B cell (primary cell): ENCODE measurements at regions not wholly inside any gene's neighbourhood (a gene's known extent, or its start where the extent isn't known, plus 50 kb on each side); places are given as distances from the start of the nearest gene placed in this dataset.

ENCODE experiments used
- ATAC-seq: fragments of 200-7000 bp; cut with Tn5 transposase; one replicate; pipeline ENCODE4 v1.10.0; 2021; ENCODE audit warnings: low read depth, mild to moderate bottlenecking, moderate number of reproducible peaks, moderate library complexity
- CTCF ChIA-PET: fragments of 350-600 bp; sonication (Branson Sonifier 250); formaldehyde crosslinking; loops from one replicate; lab custom pipeline; 2021; ENCODE audit warnings: antibody characterized with exemption, inconsistent platforms; lab: Charles Lee
- POLR2A ChIA-PET: fragments of 350-600 bp; sonication (Branson Sonifier 250); formaldehyde crosslinking; loops from one replicate; lab custom pipeline; 2021; ENCODE audit warnings: antibody characterized with exemption; lab: Charles Lee
- DNase-seq: peaks from one replicate; pipeline ENCODE4 v3.0.0; 2013
- H2AFZ ChIP-seq: 2 replicates; pipeline ENCODE4 v1.6.1; 2012; ENCODE audit warnings: mild to moderate bottlenecking, low read depth, low read length; ENCODE audit not compliant: insufficient read depth, poor library complexity, severe bottlenecking
- H3K27ac ChIP-seq, 2 donors: 1 replicate in 1 of 2; 2 replicates in 1 of 2; pipeline ENCODE4 v1.5.1; 2012 to 2013; ENCODE audit warnings: low read length in 2 of 2, mild to moderate bottlenecking in 2 of 2, moderate library complexity in 1 of 2
- H3K27me3 ChIP-seq, 4 experiments: fragments of 200-600 bp in 1 of 4; sonication (generic) in 1 of 4; replicated peaks in 1 of 4; 1 replicate in 2 of 4; 2 replicates in 2 of 4; pipeline versions ENCODE4 v1.6.1 to v1.7.0; 2013 to 2016; ENCODE audit warnings: low read length in 3 of 4, mild to moderate bottlenecking in 2 of 4, mixed read lengths in 1 of 4, moderate library complexity in 1 of 4; ENCODE audit not compliant: insufficient read depth in 4 of 4, control insufficient read depth in 3 of 4; ENCODE audit errors: control extremely low read depth in 1 of 4
- H3K36me3 ChIP-seq, 2 experiments: replicated peaks in 1 of 2; 1 replicate in 1 of 2; 2 replicates in 1 of 2; pipeline versions ENCODE4 v1.6.1 to v1.7.1; 2013; ENCODE audit warnings: low read length in 1 of 2; ENCODE audit not compliant: insufficient read depth in 2 of 2, control insufficient read depth in 1 of 2; ENCODE audit errors: control extremely low read depth in 1 of 2, extremely low read depth in 1 of 2
- H3K4me1 ChIP-seq, 2 donors: fragments of 200-600 bp in 1 of 2; sonication (generic) in 1 of 2; 1 replicate in 1 of 2; 2 replicates in 1 of 2; pipeline versions ENCODE4 v1.5.1 to v1.6.1; 2013 to 2017; ENCODE audit warnings: low read length in 2 of 2; ENCODE audit not compliant: control insufficient read depth in 2 of 2, insufficient read depth in 2 of 2
- H3K4me2 ChIP-seq: replicated peaks from 2 replicates; pipeline ENCODE3; 2012; ENCODE audit warnings: mild to moderate bottlenecking, low read depth, low read length; ENCODE audit not compliant: poor library complexity, severe bottlenecking
- H3K4me3 ChIP-seq, 5 experiments: fragments of 200-600 bp in 1 of 5; sonication (generic) in 1 of 5; 1 replicate in 3 of 5; 2 replicates in 2 of 5; pipeline versions ENCODE4 v1.5.1 to v1.7.0; 2011 to 2016; ENCODE audit warnings: low read length in 4 of 5, mild to moderate bottlenecking in 4 of 5, low read depth in 2 of 5, control low read depth in 1 of 5, moderate library complexity in 1 of 5; ENCODE audit not compliant: insufficient read depth in 1 of 5; ENCODE audit errors: control extremely low read depth in 1 of 5, extremely low read depth in 1 of 5
- H3K79me2 ChIP-seq: fragments of 200-600 bp; sonication (generic); one replicate; pipeline ENCODE4 v1.6.0; 2016; ENCODE audit warnings: low read length; ENCODE audit not compliant: control insufficient read depth, insufficient read depth
- H3K9ac ChIP-seq: fragments of 200-600 bp; sonication (generic); 2 replicates; pipeline ENCODE4 v1.6.1; 2017; ENCODE audit warnings: mild to moderate bottlenecking, low read length, moderate library complexity
- H3K9me3 ChIP-seq, 3 donors: one replicate each; pipeline versions ENCODE4 v1.6.1 to v1.7.1; 2013; ENCODE audit warnings: low read length in 2 of 3; ENCODE audit not compliant: control insufficient read depth in 2 of 3, insufficient read depth in 1 of 3; ENCODE audit errors: control extremely low read depth in 1 of 3
- H4K20me1 ChIP-seq: 2 replicates; pipeline ENCODE4 v1.6.0; 2012; ENCODE audit warnings: mild to moderate bottlenecking, low read length; ENCODE audit not compliant: insufficient read depth, control insufficient read depth, poor library complexity, severe bottlenecking
- H3K27ac Mint-ChIP-seq: one replicate; pipeline ENCODE4 v1.8.0; 2021; ENCODE audit warnings: mixed read lengths
- H3K27me3 Mint-ChIP-seq: one replicate; pipeline ENCODE4 v1.8.0; 2021; ENCODE audit warnings: mixed read lengths
- H3K4me1 Mint-ChIP-seq: one replicate; pipeline ENCODE4 v1.8.0; 2021; ENCODE audit warnings: mixed read lengths
- H3K4me3 Mint-ChIP-seq: one replicate; pipeline ENCODE4 v1.8.0; 2021; ENCODE audit warnings: mixed read lengths
- H3K9me3 Mint-ChIP-seq: one replicate; pipeline ENCODE4 v1.8.0; 2022; ENCODE audit warnings: mixed read lengths; ENCODE audit not compliant: insufficient read depth
- EZH2 ChIP-seq: IDR thresholded peaks from 2 replicates; pipeline ENCODE4 v1.6.1; 2012; ENCODE audit warnings: borderline replicate concordance, low read depth, mild to moderate bottlenecking, moderate library complexity, low read length; ENCODE audit not compliant: insufficient read depth, poor library complexity, severe bottlenecking
- WGBS: methylation state at CpG from one replicate; pipeline ENCODE4 v1.1.5; 2013; ENCODE audit warnings: missing lambda C conversion rate; ENCODE audit not compliant: insufficient coverage; 5-methylcytosine and 5-hydroxymethylcytosine counted together
- intact Hi-C: fragments of 100-400 bp; cut with micrococcal nuclease; formaldehyde crosslinking; loops from one replicate; pipeline ENCODE4 v1.10.0; 2022
- TF ChIP-seq, protein P1 (sequence below): fragments of 200-600 bp; IDR thresholded peaks from one replicate; pipeline ENCODE4 v1.8.0; 2022; ENCODE audit warnings: antibody characterized with exemption, mild to moderate bottlenecking

DNA sequence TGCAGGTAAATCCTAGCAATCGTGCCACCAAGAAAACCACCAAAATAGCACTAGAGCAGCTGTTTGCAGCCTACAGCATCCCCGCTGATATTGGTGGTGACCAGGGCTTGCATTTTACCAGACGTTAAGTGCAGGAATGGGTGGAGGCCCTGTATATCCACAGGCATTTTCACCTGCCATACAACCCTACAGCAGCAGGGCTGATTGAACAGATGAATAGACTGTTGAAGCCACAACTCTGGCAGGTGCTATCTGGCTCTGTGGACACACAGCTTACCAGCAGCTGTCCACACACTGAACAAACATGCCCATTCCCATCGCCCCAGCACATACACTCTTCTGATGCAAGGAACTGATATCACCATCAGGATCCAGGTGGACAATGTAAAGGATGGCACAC lies 154.5 kb upstream of the APC start:
- H3K27ac Mint-ChIP-seq, result no peak overlapping the region
- no peak for DNase-seq
- intact Hi-C loops, result no loop called here
- Histone ChIP-seq H3K79me2 (no peaks in the 10 kb centered on the region), H3K4me3 (no peak overlapping the region), H3K36me3 (no peaks in the 10 kb centered on the region), H3K9me3 (peaks cover 0 to 7% (median 0%) of the 10 kb centered on the region in 3 donors), H3K4me2 (no peak overlapping the region), H3K27me3 (peaks cover 0 to 8% (median 0%) of the 10 kb centered on the region in 4 experiments), H4K20me1 (no peaks in the 10 kb centered on the region), H3K27ac (no peak overlapping the region), H2AFZ (no peak overlapping the region), H3K9ac (no peak overlapping the region), H3K4me1 (peaks cover 7 to 9% of the 10 kb centered on the region in 2 donors)
- peaks cover 18% of the 10 kb centered on the region for H3K4me1 Mint-ChIP-seq
- H3K4me3 Mint-ChIP-seq, result no peak overlapping the region
- CTCF ChIA-PET, result interaction anchor here (0.6 kb wide), 1 partner anchor 290 kb away, joined by 3 read pairs; no protein-coding TSS in a partner anchor
- TF ChIP-seq, protein P1, sequence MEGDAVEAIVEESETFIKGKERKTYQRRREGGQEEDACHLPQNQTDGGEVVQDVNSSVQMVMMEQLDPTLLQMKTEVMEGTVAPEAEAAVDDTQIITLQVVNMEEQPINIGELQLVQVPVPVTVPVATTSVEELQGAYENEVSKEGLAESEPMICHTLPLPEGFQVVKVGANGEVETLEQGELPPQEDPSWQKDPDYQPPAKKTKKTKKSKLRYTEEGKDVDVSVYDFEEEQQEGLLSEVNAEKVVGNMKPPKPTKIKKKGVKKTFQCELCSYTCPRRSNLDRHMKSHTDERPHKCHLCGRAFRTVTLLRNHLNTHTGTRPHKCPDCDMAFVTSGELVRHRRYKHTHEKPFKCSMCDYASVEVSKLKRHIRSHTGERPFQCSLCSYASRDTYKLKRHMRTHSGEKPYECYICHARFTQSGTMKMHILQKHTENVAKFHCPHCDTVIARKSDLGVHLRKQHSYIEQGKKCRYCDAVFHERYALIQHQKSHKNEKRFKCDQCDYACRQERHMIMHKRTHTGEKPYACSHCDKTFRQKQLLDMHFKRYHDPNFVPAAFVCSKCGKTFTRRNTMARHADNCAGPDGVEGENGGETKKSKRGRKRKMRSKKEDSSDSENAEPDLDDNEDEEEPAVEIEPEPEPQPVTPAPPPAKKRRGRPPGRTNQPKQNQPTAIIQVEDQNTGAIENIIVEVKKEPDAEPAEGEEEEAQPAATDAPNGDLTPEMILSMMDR, result no peak
- WGBS, result 97% methylated on average over 3 of the region's 4 CpGs
- POLR2A ChIA-PET, result no interaction called here
- no peaks in the 10 kb centered on the region for H3K27me3 Mint-ChIP-seq
- no peak for ATAC-seq
- H3K9me3 Mint-ChIP-seq, result no peaks in the 10 kb centered on the region

DNA sequence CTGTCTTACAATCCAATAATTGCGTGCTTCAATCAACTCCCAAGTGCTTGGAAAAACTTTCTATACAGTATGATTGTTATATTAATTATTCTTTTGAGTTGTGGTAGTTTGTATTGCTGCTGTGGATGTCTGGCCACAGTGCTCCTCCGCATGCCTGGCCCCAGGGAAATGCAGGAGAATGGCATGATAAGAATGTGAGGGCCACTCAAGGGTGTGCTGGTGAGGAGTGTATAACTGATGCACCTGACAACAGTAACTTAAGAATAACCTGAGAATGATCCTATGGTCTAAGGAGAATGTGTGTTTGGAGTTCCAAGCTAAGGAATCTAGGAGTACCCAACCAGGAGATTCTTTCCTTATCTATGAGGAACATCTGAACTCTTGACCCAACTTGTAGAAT lies 152.9 kb upstream of the APC start:
- Mint-ChIP-seq H3K27me3 (no peaks in the 10 kb centered on the region), H3K27ac (no peak overlapping the region), H3K4me3 (no peak overlapping the region), H3K9me3 (no peaks in the 10 kb centered on the region), H3K4me1 (peaks cover 32% of the 10 kb centered on the region)
- Histone ChIP-seq H3K27me3 (peaks cover 0 to 8% (median 0%) of the 10 kb centered on the region in 4 experiments), H3K9ac (no peak overlapping the region), H2AFZ (no peak overlapping the region), H3K79me2 (no peaks in the 10 kb centered on the region), H3K9me3 (peaks cover 0 to 7% (median 0%) of the 10 kb centered on the region in 3 donors), H4K20me1 (no peaks in the 10 kb centered on the region), H3K4me3 (no peak overlapping the region), H3K4me2 (no peak overlapping the region), H3K36me3 (no peaks in the 10 kb centered on the region), H3K4me1 (peaks cover 7 to 9% of the 10 kb centered on the region in 2 donors), H3K27ac (no peak overlapping the region)
- ATAC-seq (no peak), DNase-seq (no peak)
- TF ChIP-seq, protein P1, result no peak
- TF ChIP-seq EZH2, result no peak
- WGBS, result 45% methylated on average over 1 of the region's 2 CpGs
- ChIA-PET CTCF (interaction anchor here (0.9 kb wide), 1 partner anchor 384 kb away, joined by 3 read pairs; no protein-coding TSS in a partner anchor), POLR2A (interaction anchor here (0.6 kb wide), 1 partner anchor 248 kb away, joined by 4 read pairs; no protein-coding TSS in a partner anchor)
- intact Hi-C loops, result no loop called here
